ENCODE measurements at regions not wholly inside any gene's neighbourhood (a gene's known extent, or its start where the extent isn't known, plus 50 kb on each side); places are given as distances from the start of the nearest gene placed in this dataset.

GRCh38 chr14:27863166-27863565 is 903.4 kb upstream of the FOXG1 start:
- Histone ChIP-seq H3K79me2 (ENCODE audit: insufficient read depth, low read length) (no peaks in the 10 kb centered on the region), H3K9ac (ENCODE audit: low read depth, low read length) (no peak overlapping the region), H3K27me3 (ENCODE audit: insufficient read depth, low read length, poor library complexity) (no peaks in the 10 kb centered on the region), H3K4me2 (ENCODE audit: insufficient read depth, low read length) (no peak overlapping the region), H3K9me3 (ENCODE audit: insufficient read depth, low read length, severe bottlenecking) (no peaks in the 10 kb centered on the region), H2AFZ (ENCODE audit: low read depth, low read length) (no peak overlapping the region), H3K27ac (ENCODE audit: low read length) (no peak overlapping the region), H3K4me3 (ENCODE audit: low read depth in 1 of 2, low read length in 2 of 2) (no peak overlapping the region), H3K36me3 (ENCODE audit: insufficient read depth, low read length) (no peaks in the 10 kb centered on the region), H3K4me1 (ENCODE audit: insufficient read depth, low read length) (no peaks in the 10 kb centered on the region), H4K20me1 (ENCODE audit: insufficient read depth, low read length) (no peaks in the 10 kb centered on the region)
- DNase-seq (no peak), ATAC-seq (ENCODE audit: insufficient read depth, low read depth) (no peak)
- TF ChIP-seq EZH2 (IDR thresholded peaks at IDR 0.05; ENCODE audit: borderline replicate concordance, low read depth, low read length, severe bottlenecking) (no peak), CTCF (IDR thresholded peaks at IDR 0.05; ENCODE audit: borderline replicate concordance, extremely low read depth, low read length, poor library complexity, severe bottlenecking) (no peak)

- ATAC-seq (ENCODE audit: insufficient read depth, low read depth) (no peak), DNase-seq (no peak)
- Histone ChIP-seq H3K9ac (ENCODE audit: low read depth, low read length) (no peak overlapping the region), H3K27me3 (ENCODE audit: insufficient read depth, low read length, poor library complexity) (no peaks in the 10 kb centered on the region), H3K9me3 (ENCODE audit: insufficient read depth, low read length, severe bottlenecking) (no peaks in the 10 kb centered on the region), H3K4me1 (ENCODE audit: insufficient read depth, low read length) (no peaks in the 10 kb centered on the region), H4K20me1 (ENCODE audit: insufficient read depth, low read length) (no peaks in the 10 kb centered on the region), H3K27ac (ENCODE audit: low read length) (no peak overlapping the region), H2AFZ (ENCODE audit: low read depth, low read length) (no peak overlapping the region), H3K79me2 (ENCODE audit: insufficient read depth, low read length) (no peaks in the 10 kb centered on the region), H3K36me3 (ENCODE audit: insufficient read depth, low read length) (no peaks in the 10 kb centered on the region), H3K4me2 (ENCODE audit: insufficient read depth, low read length) (no peak overlapping the region), H3K4me3 (ENCODE audit: low read depth in 1 of 2, low read length in 2 of 2) (no peak overlapping the region)
- TF ChIP-seq EZH2 (IDR thresholded peaks at IDR 0.05; ENCODE audit: borderline replicate concordance, low read depth, low read length, severe bottlenecking) (no peak), CTCF (IDR thresholded peaks at IDR 0.05; ENCODE audit: borderline replicate concordance, extremely low read depth, low read length, poor library complexity, severe bottlenecking) (no peak)
Observed at GRCh38 chr14:27881063-27881462, 885.5 kb upstream of the FOXG1 start.

- DNase-seq, result no peak
- no peaks in the 10 kb centered on the region for H3K4me1 ChIP-seq (ENCODE audit: insufficient read depth, low read length)
- no peak overlapping the region for H3K4me2 ChIP-seq (ENCODE audit: insufficient read depth, low read length)
- H3K79me2 ChIP-seq (ENCODE audit: insufficient read depth, low read length), result no peaks in the 10 kb centered on the region
- H3K36me3 ChIP-seq (ENCODE audit: insufficient read depth, low read length), result no peaks in the 10 kb centered on the region
- no peak for TF ChIP-seq CTCF (IDR thresholded peaks at IDR 0.05; ENCODE audit: borderline replicate concordance, extremely low read depth, low read length, poor library complexity, severe bottlenecking)
- TF ChIP-seq EZH2 (IDR thresholded peaks at IDR 0.05; ENCODE audit: borderline replicate concordance, low read depth, low read length, severe bottlenecking), result no peak
- no peak for ATAC-seq (ENCODE audit: insufficient read depth, low read depth)
- H4K20me1 ChIP-seq (ENCODE audit: insufficient read depth, low read length), result no peaks in the 10 kb centered on the region
- no peak overlapping the region for H3K4me3 ChIP-seq (ENCODE audit: low read depth in 1 of 2, low read length in 2 of 2)
- H3K9me3 ChIP-seq (ENCODE audit: insufficient read depth, low read length, severe bottlenecking), result no peaks in the 10 kb centered on the region
- H3K27me3 ChIP-seq (ENCODE audit: insufficient read depth, low read length, poor library complexity), result no peaks in the 10 kb centered on the region
- no peak overlapping the region for H3K27ac ChIP-seq (ENCODE audit: low read length)
- H3K9ac ChIP-seq (ENCODE audit: low read depth, low read length), result no peak overlapping the region
- H2AFZ ChIP-seq (ENCODE audit: low read depth, low read length), result no peak overlapping the region
Observed at GRCh38 chr14:27881646-27882045, 884.9 kb upstream of the FOXG1 start.

GRCh38 chr14:27886256-27886655 is 880.3 kb upstream of the FOXG1 start:
- no peaks in the 10 kb centered on the region for H3K9me3 ChIP-seq (ENCODE audit: insufficient read depth, low read length, severe bottlenecking)
- no peaks in the 10 kb centered on the region for H3K36me3 ChIP-seq (ENCODE audit: insufficient read depth, low read length)
- H2AFZ ChIP-seq (ENCODE audit: low read depth, low read length), result no peak overlapping the region
- DNase-seq (no peak), ATAC-seq (ENCODE audit: insufficient read depth, low read depth) (no peak)
- no peaks in the 10 kb centered on the region for H3K4me1 ChIP-seq (ENCODE audit: insufficient read depth, low read length)
- H3K27me3 ChIP-seq (ENCODE audit: insufficient read depth, low read length, poor library complexity), result no peaks in the 10 kb centered on the region
- no peaks in the 10 kb centered on the region for H4K20me1 ChIP-seq (ENCODE audit: insufficient read depth, low read length)
- no peaks in the 10 kb centered on the region for H3K79me2 ChIP-seq (ENCODE audit: insufficient read depth, low read length)
- no peak overlapping the region for H3K4me2 ChIP-seq (ENCODE audit: insufficient read depth, low read length)
- no peak overlapping the region for H3K9ac ChIP-seq (ENCODE audit: low read depth, low read length)
- no peak overlapping the region for H3K27ac ChIP-seq (ENCODE audit: low read length)
- TF ChIP-seq CTCF (IDR thresholded peaks at IDR 0.05; ENCODE audit: borderline replicate concordance, extremely low read depth, low read length, poor library complexity, severe bottlenecking), result no peak
- no peak for TF ChIP-seq EZH2 (IDR thresholded peaks at IDR 0.05; ENCODE audit: borderline replicate concordance, low read depth, low read length, severe bottlenecking)
- H3K4me3 ChIP-seq (ENCODE audit: low read depth in 1 of 2, low read length in 2 of 2), result no peak overlapping the region
